ENCODE measurements at regions not wholly inside any gene's neighbourhood (a gene's known extent, or its start where the extent isn't known, plus 50 kb on each side); places are given as distances from the start of the nearest gene placed in this dataset.
"Not testable (repeated sequence)": the region's sequence is repeated elsewhere in the genome, so short reads cannot be mapped to it uniquely, and the experiment has no call there.

DNA sequence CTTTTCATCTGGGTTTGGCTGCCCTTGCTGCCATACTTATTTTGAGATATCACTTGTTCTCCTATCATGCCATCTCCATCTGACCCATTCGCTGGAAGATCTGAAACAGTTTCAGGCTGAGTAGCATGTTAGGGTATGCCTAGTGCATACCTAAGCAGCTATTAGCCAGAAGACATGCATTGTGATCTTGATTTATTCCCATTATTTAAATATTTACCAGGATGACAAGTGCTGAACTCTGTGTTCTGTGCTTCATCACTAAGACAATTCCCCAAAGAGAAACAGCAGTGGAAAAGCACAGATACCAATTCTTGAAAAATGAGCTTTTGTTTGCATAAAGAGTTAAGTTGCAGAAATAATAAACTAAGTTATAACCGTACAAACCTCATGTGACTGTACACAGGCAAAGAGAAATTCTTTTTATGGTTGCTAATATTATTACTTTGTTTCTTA, 271.0 kb upstream of the ARSJ start:
- H3K36me3 Mint-ChIP-seq (ENCODE audit: low read depth), result no peaks in the 10 kb centered on the region
- POLR2A ChIA-PET, result no interaction called here

DNA sequence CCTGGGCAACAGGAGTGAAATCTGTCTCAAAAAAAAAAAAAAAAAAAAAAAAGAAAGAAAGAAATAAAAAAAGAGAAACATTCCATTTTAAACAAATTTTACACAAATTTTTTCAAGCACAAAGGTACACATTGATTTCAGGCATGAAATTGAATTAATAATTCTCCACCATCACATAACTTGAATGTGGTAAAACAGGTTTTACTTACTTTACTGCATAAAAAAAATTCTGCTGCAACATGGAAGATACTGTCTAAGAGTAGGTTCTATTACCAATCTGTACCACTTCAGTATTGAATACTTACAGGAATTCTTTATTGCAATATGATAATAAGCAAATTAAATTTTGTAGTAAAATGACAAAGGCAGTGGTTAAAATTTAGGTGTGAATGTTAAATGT, 271.6 kb upstream of the ARSJ start:
- CTCF ChIA-PET, result no interaction called here
- no peaks in the 10 kb centered on the region for H3K4me1 Mint-ChIP-seq
- no peak overlapping the region for H3K4me3 Mint-ChIP-seq
- H3K9me3 Mint-ChIP-seq, result no peaks in the 10 kb centered on the region
- no peaks in the 10 kb centered on the region for H3K27me3 Mint-ChIP-seq
- H3K27ac Mint-ChIP-seq, result no peak overlapping the region
- POLR2A ChIA-PET, result no interaction called here
- no peak for DNase-seq
- no peaks in the 10 kb centered on the region for H3K36me3 Mint-ChIP-seq (ENCODE audit: low read depth)

More for the DNA sequence above, 271.0 kb upstream of the ARSJ start:
- H3K9me3 Mint-ChIP-seq, result no peaks in the 10 kb centered on the region
- H3K27ac Mint-ChIP-seq, result no peak overlapping the region
- H3K4me3 Mint-ChIP-seq, result no peak overlapping the region
- CTCF ChIA-PET, result no interaction called here
- no peak for DNase-seq
- H3K4me1 Mint-ChIP-seq, result no peaks in the 10 kb centered on the region
- H3K27me3 Mint-ChIP-seq, result no peaks in the 10 kb centered on the region

DNA sequence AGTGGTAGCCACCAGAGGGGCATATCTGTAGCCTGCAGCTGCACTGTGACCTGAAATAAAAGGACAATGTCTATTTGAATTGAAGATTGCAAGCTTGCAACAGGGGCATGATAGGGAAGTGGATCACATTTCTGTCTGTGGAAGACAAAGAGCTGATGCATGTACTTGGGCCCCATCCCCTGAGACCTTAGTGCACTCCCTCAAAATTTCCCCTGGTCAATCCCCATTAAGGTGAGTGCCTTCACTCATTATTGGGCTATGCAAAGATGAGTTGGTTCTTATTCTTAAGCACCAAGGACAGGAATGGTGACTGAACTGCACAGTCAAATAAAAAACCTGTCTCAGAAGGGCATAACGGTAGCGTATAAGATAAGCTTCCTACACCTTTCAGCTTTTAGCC, 273.1 kb upstream of the ARSJ start:
- Mint-ChIP-seq H3K27ac (no peak overlapping the region), H3K4me3 (no peak overlapping the region), H3K4me1 (no peaks in the 10 kb centered on the region), H3K36me3 (ENCODE audit: low read depth) (no peaks in the 10 kb centered on the region), H3K27me3 (no peaks in the 10 kb centered on the region), H3K9me3 (no peaks in the 10 kb centered on the region)
- CTCF ChIA-PET, result interaction anchor here (1.3 kb wide), 1 partner anchor 24 kb away, joined by 3 read pairs; no protein-coding TSS in a partner anchor
- POLR2A ChIA-PET, result no interaction called here
- DNase-seq, result no peak

DNA sequence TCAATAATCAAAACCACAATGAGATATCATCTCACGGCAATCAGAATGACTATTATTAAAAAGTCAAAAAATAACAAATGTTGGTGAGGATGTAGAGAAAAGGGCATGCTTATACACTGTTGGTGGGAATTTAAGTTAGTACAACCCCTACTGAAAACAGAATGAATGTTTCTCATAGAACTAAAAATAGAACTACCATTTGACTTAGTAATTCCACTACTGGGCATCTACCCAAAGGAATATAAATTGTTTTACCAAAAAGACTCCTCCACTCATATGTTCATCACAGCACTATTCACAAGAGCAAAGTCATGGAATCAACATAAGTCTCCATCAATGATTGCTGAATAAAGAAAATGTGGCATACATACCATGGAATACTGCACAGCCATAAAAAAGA, 278.1 kb upstream of the ARSJ start:
- Mint-ChIP-seq H3K4me3 (no peak overlapping the region), H3K27ac (no peak overlapping the region), H3K9me3 (no peaks in the 10 kb centered on the region), H3K4me1 (no peaks in the 10 kb centered on the region), H3K27me3 (no peaks in the 10 kb centered on the region), H3K36me3 (ENCODE audit: low read depth) (no peaks in the 10 kb centered on the region)
- ChIA-PET POLR2A (no interaction called here), CTCF (no interaction called here)
- no peak for DNase-seq

DNA sequence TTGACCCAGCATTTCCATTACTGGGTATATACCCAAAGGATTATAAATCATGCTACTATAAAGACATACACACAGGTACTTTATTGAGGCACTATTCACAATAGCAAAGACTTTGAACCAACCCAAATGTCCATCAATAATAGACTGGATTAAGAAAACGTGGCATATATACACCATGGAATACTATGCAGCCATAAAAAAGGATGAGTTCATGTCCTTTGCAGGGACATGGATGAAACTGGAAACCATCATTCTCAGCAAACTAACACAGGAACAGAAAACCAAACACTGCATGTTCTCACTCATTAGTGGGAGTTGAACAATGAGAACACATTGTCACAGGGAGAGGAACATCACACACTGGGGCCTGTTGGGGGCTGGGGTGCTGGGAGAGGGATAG, 283.0 kb upstream of the ARSJ start:
- H3K27me3 Mint-ChIP-seq; POLR2A ChIA-PET; H3K4me1 Mint-ChIP-seq; H3K9me3 Mint-ChIP-seq; H3K36me3 Mint-ChIP-seq (ENCODE audit: low read depth); H3K27ac Mint-ChIP-seq; H3K4me3 Mint-ChIP-seq; DNase-seq; CTCF ChIA-PET: not testable (repeated sequence)

DNA sequence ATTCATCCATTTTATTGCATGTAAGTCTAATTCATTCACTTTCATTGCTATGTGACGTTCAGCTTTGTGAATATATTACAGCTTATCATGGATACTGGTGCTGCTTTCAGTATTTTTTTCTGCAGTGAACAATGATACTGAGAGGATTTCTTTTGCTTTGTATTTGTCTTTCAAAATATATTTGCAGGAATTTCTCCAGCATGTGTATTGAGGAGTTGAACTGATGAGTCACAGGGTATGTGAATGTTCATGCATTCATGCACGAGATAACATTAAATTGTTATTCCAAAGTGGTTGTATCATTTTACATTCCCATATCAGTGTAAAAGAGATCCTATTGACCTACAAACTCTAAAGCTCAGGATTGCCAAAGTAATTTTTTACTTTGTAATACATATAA, 283.8 kb upstream of the ARSJ start:
- H3K36me3 Mint-ChIP-seq (ENCODE audit: low read depth), result no peaks in the 10 kb centered on the region
- ChIA-PET POLR2A (no interaction called here), CTCF (no interaction called here)
- H3K4me3 Mint-ChIP-seq, result no peak overlapping the region
- no peak overlapping the region for H3K27ac Mint-ChIP-seq
- no peak for DNase-seq
- no peaks in the 10 kb centered on the region for H3K4me1 Mint-ChIP-seq
- no peaks in the 10 kb centered on the region for H3K27me3 Mint-ChIP-seq
- H3K9me3 Mint-ChIP-seq, result no peaks in the 10 kb centered on the region

DNA sequence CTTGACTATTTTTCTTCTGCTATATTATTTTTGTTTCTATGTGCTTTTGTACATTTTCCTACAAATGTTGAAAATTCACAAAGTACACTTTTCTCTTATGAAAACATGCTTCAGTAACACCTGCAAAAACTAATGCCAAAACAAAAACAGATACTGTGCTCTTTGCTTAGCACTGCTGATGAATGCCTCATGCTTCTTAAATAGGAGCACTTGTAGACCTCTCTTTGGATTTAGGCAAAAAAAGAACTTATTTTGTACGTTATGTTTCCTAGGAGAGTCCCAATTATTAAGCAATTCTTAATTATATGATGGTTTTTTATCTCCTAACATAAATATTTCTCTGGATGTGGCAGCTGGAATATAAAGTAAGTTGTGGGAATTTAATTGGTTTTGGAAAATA, 285.0 kb upstream of the ARSJ start:
- H3K27me3 Mint-ChIP-seq, result no peaks in the 10 kb centered on the region
- ChIA-PET CTCF (no interaction called here), POLR2A (no interaction called here)
- DNase-seq, result no peak
- no peaks in the 10 kb centered on the region for H3K4me1 Mint-ChIP-seq
- no peak overlapping the region for H3K4me3 Mint-ChIP-seq
- no peaks in the 10 kb centered on the region for H3K9me3 Mint-ChIP-seq
- no peak overlapping the region for H3K27ac Mint-ChIP-seq
- no peaks in the 10 kb centered on the region for H3K36me3 Mint-ChIP-seq (ENCODE audit: low read depth)

DNA sequence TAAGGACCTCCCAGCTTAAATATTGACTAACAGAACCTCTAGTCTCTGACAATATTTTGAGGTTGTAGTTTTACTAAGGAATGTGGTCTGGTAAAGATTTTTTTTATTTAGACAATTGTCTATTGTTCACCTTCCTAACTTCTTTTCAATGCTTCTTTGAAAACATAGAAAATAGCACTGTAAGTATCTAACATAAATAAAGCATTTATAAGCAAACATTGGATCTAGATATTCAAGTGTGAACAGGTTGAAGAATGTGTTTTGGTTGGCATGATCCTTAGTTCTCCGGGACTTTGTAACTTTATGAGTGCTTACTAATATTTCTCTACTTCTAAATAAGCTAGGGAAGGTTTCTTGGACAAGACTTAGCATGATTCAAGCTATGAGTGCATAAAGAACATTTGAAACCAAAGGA, 285.4 kb upstream of the ARSJ start:
- DNase-seq, result no peak
- ChIA-PET CTCF (no interaction called here), POLR2A (no interaction called here)
- no peaks in the 10 kb centered on the region for H3K4me1 Mint-ChIP-seq
- no peaks in the 10 kb centered on the region for H3K27me3 Mint-ChIP-seq
- no peaks in the 10 kb centered on the region for H3K9me3 Mint-ChIP-seq
- no peak overlapping the region for H3K4me3 Mint-ChIP-seq
- H3K36me3 Mint-ChIP-seq (ENCODE audit: low read depth), result no peaks in the 10 kb centered on the region
- no peak overlapping the region for H3K27ac Mint-ChIP-seq

DNA sequence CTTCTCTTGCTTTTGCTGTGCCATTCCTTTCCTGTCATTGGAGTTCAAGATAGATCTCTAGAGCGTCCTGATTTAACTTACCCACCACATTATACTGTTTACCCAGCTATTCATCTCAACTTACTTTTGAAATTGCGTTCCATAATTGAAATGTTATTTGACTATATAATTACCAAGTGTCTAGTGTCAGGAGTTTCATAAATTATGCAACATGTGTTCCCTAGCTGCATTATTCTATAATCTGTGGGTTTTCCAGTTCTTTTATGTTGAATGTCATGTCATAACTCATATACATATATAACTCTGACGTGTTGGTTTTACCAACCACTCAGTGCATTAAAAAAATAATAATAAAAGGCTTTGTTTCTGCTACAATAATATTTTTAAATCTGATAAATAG, 285.9 kb upstream of the ARSJ start:
- H3K4me1 Mint-ChIP-seq, result no peaks in the 10 kb centered on the region
- H3K27ac Mint-ChIP-seq, result no peak overlapping the region
- POLR2A ChIA-PET, result no interaction called here

DNA sequence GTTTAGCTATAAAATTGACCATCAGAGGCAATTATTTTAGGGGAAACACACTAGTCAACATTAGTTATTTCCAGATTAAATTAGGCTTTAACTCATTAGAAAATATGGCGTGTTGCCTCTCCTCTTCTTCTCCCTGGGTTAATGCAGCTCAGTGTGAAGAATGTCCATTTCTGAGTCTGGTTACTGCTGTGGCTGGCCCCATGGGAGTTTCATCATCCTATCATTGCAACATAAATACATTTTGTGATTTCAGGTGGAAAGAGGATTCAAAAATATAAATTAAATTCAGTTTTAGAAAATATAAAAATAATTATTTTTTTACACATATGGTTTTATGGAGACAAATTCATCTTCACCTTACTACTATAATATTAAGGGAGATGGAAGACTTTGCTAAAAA, 288.5 kb upstream of the ARSJ start:
- POLR2A ChIA-PET, result no interaction called here
- Mint-ChIP-seq H3K27me3 (no peaks in the 10 kb centered on the region), H3K27ac (no peak overlapping the region), H3K36me3 (ENCODE audit: low read depth) (no peaks in the 10 kb centered on the region), H3K4me3 (no peak overlapping the region), H3K4me1 (no peaks in the 10 kb centered on the region), H3K9me3 (no peaks in the 10 kb centered on the region)
- no peak for DNase-seq
- CTCF ChIA-PET, result no interaction called here

More for the DNA sequence above, 285.9 kb upstream of the ARSJ start:
- no peaks in the 10 kb centered on the region for H3K9me3 Mint-ChIP-seq
- DNase-seq, result no peak
- H3K36me3 Mint-ChIP-seq (ENCODE audit: low read depth), result no peaks in the 10 kb centered on the region
- CTCF ChIA-PET, result no interaction called here
- H3K4me3 Mint-ChIP-seq, result no peak overlapping the region
- H3K27me3 Mint-ChIP-seq, result no peaks in the 10 kb centered on the region

DNA sequence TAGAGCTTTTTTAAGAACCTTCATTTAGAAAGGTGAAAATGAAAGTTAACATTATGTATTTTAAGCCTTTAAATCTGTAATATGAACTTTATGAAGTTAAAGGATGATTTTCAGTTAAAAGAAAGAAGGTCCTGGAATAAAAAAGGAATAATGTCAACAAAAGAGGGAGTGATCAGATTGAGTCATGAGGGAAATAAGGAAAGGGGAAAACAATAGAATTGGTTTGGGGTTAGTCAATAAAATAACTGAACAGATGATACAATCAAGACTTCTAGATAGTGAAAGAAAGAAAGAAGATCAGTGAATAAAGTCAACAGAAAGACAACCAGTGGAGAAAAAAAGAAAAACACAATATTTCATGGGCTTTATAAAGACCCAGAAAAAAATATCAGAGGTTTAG, 291.6 kb upstream of the ARSJ start:
- DNase-seq, result no peak
- ChIA-PET CTCF (no interaction called here), POLR2A (no interaction called here)
- H3K4me1 Mint-ChIP-seq, result no peaks in the 10 kb centered on the region
- H3K9me3 Mint-ChIP-seq, result no peaks in the 10 kb centered on the region
- no peak overlapping the region for H3K4me3 Mint-ChIP-seq
- H3K27ac Mint-ChIP-seq, result no peak overlapping the region
- H3K36me3 Mint-ChIP-seq (ENCODE audit: low read depth), result no peaks in the 10 kb centered on the region
- no peaks in the 10 kb centered on the region for H3K27me3 Mint-ChIP-seq

DNA sequence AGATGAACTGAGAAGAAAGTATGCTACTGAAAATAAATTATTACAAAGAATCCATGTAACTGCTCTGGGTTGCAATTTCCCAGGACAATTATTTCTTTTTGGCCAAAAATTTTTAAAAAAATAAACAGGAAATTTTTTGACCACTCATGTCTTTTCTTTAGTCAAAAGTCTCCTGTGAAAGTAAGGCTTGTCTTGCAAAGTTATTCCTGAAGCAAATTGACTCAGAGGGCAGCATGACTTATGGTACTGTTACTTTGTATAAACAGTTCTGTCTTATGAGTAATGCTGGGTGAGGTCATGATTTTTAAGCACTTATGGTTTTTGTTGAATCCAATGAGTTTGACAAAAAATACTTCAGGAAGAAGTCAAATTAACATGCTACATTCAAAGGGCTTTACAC, 292.8 kb upstream of the ARSJ start:
- DNase-seq, result no peak
- H3K9me3 Mint-ChIP-seq, result no peaks in the 10 kb centered on the region

DNA sequence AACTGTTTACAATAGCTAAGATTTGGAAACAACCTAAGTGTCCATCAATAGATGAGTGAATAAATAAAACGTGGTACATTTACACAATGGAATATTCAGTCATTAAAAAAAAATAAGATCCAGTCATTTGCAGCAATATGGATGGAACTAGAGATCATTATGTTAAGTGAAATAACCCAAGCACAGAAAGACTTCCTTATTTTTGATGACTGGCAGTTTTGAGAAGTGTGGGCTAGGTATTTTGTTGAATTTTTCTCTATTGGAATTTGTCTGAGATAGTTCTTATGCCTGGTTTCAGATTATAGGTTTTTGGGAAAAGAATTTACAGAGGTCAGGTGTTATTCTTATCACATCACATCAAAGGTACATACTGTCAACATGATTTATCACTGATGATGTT, 293.8 kb upstream of the ARSJ start:
- H3K27ac Mint-ChIP-seq, result no peak overlapping the region
- no peaks in the 10 kb centered on the region for H3K36me3 Mint-ChIP-seq (ENCODE audit: low read depth)
- CTCF ChIA-PET, result interaction anchor here (0.6 kb wide), 1 partner anchor 45 kb away, joined by 5 read pairs; no protein-coding TSS in a partner anchor
- no peak for DNase-seq
- POLR2A ChIA-PET, result no interaction called here
- no peaks in the 10 kb centered on the region for H3K4me1 Mint-ChIP-seq
- H3K4me3 Mint-ChIP-seq, result no peak overlapping the region
- no peaks in the 10 kb centered on the region for H3K27me3 Mint-ChIP-seq
- H3K9me3 Mint-ChIP-seq, result no peaks in the 10 kb centered on the region

More for the DNA sequence above, 292.8 kb upstream of the ARSJ start:
- Mint-ChIP-seq H3K4me1 (no peaks in the 10 kb centered on the region), H3K27me3 (no peaks in the 10 kb centered on the region), H3K4me3 (no peak overlapping the region), H3K27ac (no peak overlapping the region), H3K36me3 (ENCODE audit: low read depth) (no peaks in the 10 kb centered on the region)
- ChIA-PET POLR2A (no interaction called here), CTCF (no interaction called here)

DNA sequence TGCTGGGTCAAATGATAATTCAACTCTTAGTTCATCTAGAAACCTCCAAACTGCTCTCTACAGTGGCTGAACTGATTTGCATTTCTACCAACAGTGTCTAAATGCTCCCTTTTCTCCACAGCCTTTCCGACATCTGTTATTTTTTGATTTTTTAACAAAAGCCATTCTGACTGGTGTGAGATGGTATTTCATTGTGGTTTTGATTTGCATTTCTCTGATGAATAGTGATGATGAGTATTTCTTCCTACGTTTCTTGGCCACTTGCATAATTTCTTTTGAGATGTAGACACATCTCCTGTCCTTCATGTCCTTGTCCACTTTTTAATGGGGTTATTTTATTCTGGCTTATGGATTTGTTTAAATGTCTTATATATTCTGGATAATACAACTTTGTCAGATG, 298.2 kb upstream of the ARSJ start:
- no peak for DNase-seq
- Mint-ChIP-seq H3K27me3 (no peaks in the 10 kb centered on the region), H3K27ac (no peak overlapping the region), H3K9me3 (no peaks in the 10 kb centered on the region), H3K4me3 (no peak overlapping the region), H3K4me1 (no peaks in the 10 kb centered on the region), H3K36me3 (ENCODE audit: low read depth) (no peaks in the 10 kb centered on the region)
- ChIA-PET POLR2A (no interaction called here), CTCF (no interaction called here)

DNA sequence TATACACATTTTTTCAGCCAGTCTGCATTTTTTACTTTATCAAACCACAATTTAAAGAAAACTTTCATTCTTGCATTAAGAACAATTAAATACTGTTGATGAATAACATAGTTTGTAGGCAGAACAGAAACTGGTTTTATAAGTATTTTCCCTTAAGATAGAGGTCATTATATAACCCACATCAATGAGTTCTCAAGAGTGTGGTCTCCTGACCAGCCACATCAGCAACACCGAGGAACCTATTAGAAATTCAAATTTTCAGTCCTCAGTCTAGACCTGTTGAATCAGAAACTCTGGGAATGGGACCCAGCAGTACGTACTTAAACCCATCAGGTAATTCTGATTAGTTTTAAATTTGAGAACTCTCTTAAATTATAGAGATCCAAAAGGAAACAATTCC, 299.6 kb upstream of the ARSJ start:
- DNase-seq, result no peak
- Mint-ChIP-seq H3K4me3 (no peak overlapping the region), H3K9me3 (no peaks in the 10 kb centered on the region), H3K4me1 (no peaks in the 10 kb centered on the region), H3K36me3 (ENCODE audit: low read depth) (no peaks in the 10 kb centered on the region), H3K27ac (no peak overlapping the region), H3K27me3 (no peaks in the 10 kb centered on the region)
- POLR2A ChIA-PET, result no interaction called here
- CTCF ChIA-PET, result no interaction called here

Measured in activated CD4-positive, alpha-beta T cell treated with anti-CD3 and anti-CD28 coated beads, Interleukin-2, amount 10 ng/mL, durations not matched to agents 7 days and 5 days (primary cell).